Endothelial cell of umbilical vein (primary cell): ENCODE measurements at regions not wholly inside any gene's neighbourhood (a gene's known extent, or its start where the extent isn't known, plus 50 kb on each side); places are given as distances from the start of the nearest gene placed in this dataset.

ENCODE experiments used
- BruUV-seq: library from RNA; stranded (reverse); fragments of 400-500 nt; replicated peaks from 2 replicates; lab custom pipeline; 2021; lab: Mats Ljungman, UMichigan
- CTCF ChIA-PET: fragments of 300-600, 350-600 bp; sonication (Branson Sonifier 250); formaldehyde crosslinking; loops from one replicate; lab custom pipeline; 2021; ENCODE audit warnings: antibody characterized with exemption, inconsistent platforms; lab: Charles Lee
- POLR2A ChIA-PET: fragments of 300-600, 350-600 bp; sonication (Branson Sonifier 250); formaldehyde crosslinking; loops from one replicate; lab custom pipeline; 2021; ENCODE audit warnings: antibody characterized with exemption, inconsistent platforms; lab: Charles Lee
- DNase-seq: peaks from one replicate; pipeline ENCODE4 v3.0.0-alpha.2; 2011; ENCODE audit warnings: low read depth, low spot score
- FAIRE-seq: peaks from 2 replicates; lab custom pipeline; 2011; peaks lifted over from hg19 to GRCh38; lab: Jason Lieb, UNC
- H2AFZ ChIP-seq: 2 replicates; pipeline ENCODE4 v1.6.0; 2012; ENCODE audit warnings: low read depth, low read length, control low read depth, inconsistent platforms
- H3K27ac ChIP-seq: 2 replicates; pipeline ENCODE4 v1.5.1; 2011; ENCODE audit warnings: low read depth, mild to moderate bottlenecking, control low read depth, low read length, moderate library complexity; ENCODE audit not compliant: insufficient read depth
- H3K27me3 ChIP-seq, 2 experiments: 2 replicates each; pipeline versions ENCODE4 v1.6.0 to v1.6.1; 2011; ENCODE audit warnings: low read length in 2 of 2, mixed read lengths in 1 of 2; ENCODE audit not compliant: control insufficient read depth in 2 of 2, insufficient read depth in 2 of 2
- H3K36me3 ChIP-seq, 2 experiments: 2 replicates in 1 of 2; 3 replicates in 1 of 2; pipeline ENCODE4 v1.5.1; 2011; ENCODE audit warnings: low read length in 2 of 2, mild to moderate bottlenecking in 1 of 2, moderate library complexity in 1 of 2; ENCODE audit not compliant: control insufficient read depth in 2 of 2, insufficient read depth in 2 of 2; ENCODE audit errors: extremely low read depth in 1 of 2
- H3K4me1 ChIP-seq: 3 replicates; pipeline ENCODE4 v1.5.1; 2011; ENCODE audit warnings: mild to moderate bottlenecking, low read length; ENCODE audit not compliant: control insufficient read depth, insufficient read depth; ENCODE audit errors: extremely low read depth
- H3K4me2 ChIP-seq: 2 replicates; pipeline ENCODE4 v1.6.1; 2011; ENCODE audit warnings: low read length, control low read depth, mixed read lengths; ENCODE audit not compliant: insufficient read depth
- H3K4me3 ChIP-seq, 3 experiments: fragments of 200-600 bp in 1 of 3; sonication (generic), shearing (Covaris generic) in 1 of 3; replicated peaks in 1 of 3; 2 replicates each; pipeline ENCODE4 v1.5.1; 2011 to 2016; ENCODE audit warnings: control low read depth in 3 of 3, low read length in 3 of 3, mild to moderate bottlenecking in 2 of 3, inconsistent platforms in 1 of 3, low read depth in 1 of 3, moderate library complexity in 1 of 3; ENCODE audit not compliant: insufficient read depth in 1 of 3
- H3K79me2 ChIP-seq: 2 replicates; pipeline ENCODE4 v1.6.0; 2012; ENCODE audit warnings: low read length, inconsistent platforms; ENCODE audit not compliant: control insufficient read depth, insufficient read depth
- H3K9ac ChIP-seq: replicated peaks from 2 replicates; pipeline ENCODE3; 2011; ENCODE audit warnings: low read length, control low read depth; ENCODE audit not compliant: insufficient read depth; ENCODE audit errors: extremely low read depth
- H3K9me1 ChIP-seq: replicated peaks from 3 replicates; pipeline ENCODE4 v1.6.0; 2011; ENCODE audit warnings: mild to moderate bottlenecking, low read length; ENCODE audit not compliant: control insufficient read depth, insufficient read depth; ENCODE audit errors: extremely low read depth
- H3K9me3 ChIP-seq: replicated peaks from 2 replicates; pipeline ENCODE4 v1.5.1; 2012; ENCODE audit warnings: low read length, inconsistent platforms; ENCODE audit not compliant: control insufficient read depth, insufficient read depth
- H4K20me1 ChIP-seq: replicated peaks from 2 replicates; pipeline ENCODE3; 2011; ENCODE audit warnings: mild to moderate bottlenecking, low read length; ENCODE audit not compliant: control insufficient read depth, insufficient read depth; ENCODE audit errors: extremely low read depth
- EZH2 ChIP-seq: IDR thresholded peaks from 2 replicates; pipeline ENCODE4 v1.6.1; 2012; ENCODE audit warnings: borderline replicate concordance, low read depth, mild to moderate bottlenecking, moderate library complexity, low read length, inconsistent platforms; ENCODE audit not compliant: severe bottlenecking
- FOS ChIP-seq: IDR thresholded peaks from 2 replicates; pipeline ENCODE4 v1.6.1; 2011; ENCODE audit warnings: mild to moderate bottlenecking, low read length, moderate library complexity, borderline replicate concordance; ENCODE audit not compliant: insufficient read depth
- GATA2 ChIP-seq: IDR thresholded peaks from 2 replicates; pipeline ENCODE4 v1.7.0; 2011; ENCODE audit warnings: low read depth, mild to moderate bottlenecking, moderate library complexity, mixed read lengths, low read length; ENCODE audit not compliant: insufficient read length, insufficient read depth
- JUN ChIP-seq: IDR thresholded peaks from 2 replicates; pipeline ENCODE4 v1.6.1; 2011; ENCODE audit warnings: borderline replicate concordance, low read depth; ENCODE audit not compliant: insufficient read length, insufficient read depth
- MYC ChIP-seq: IDR thresholded peaks from one replicate; pipeline ENCODE4 v1.6.1; 2011; ENCODE audit warnings: mild to moderate bottlenecking, low read depth, low read length
- POLR2A ChIP-seq: IDR thresholded peaks from 2 replicates; pipeline ENCODE4 v1.6.1; 2012; ENCODE audit warnings: low read depth, mild to moderate bottlenecking, control low read depth, low read length
- dilution Hi-C: fragments of 300-500 bp; cut with MboI; formaldehyde crosslinking; loops from one replicate; pipeline ENCODE4 v1.15.0; 2019; ENCODE audit warnings: low sequenced_read_pairs; ENCODE audit not compliant: extremely low pct_ligation_motif_present
- intact Hi-C: fragments of 100-400 bp; cut with micrococcal nuclease; formaldehyde crosslinking; loops from one replicate; pipeline ENCODE4 v1.10.0; 2022
- TF ChIP-seq, protein P1 (sequence below), 2 donors: IDR thresholded peaks; 1 replicate in 1 of 2; 2 replicates in 1 of 2; pipeline ENCODE4 v1.5.1; 2011; ENCODE audit warnings: low read length in 2 of 2, mild to moderate bottlenecking in 2 of 2, moderate library complexity in 2 of 2, control low read depth in 1 of 2, inconsistent platforms in 1 of 2, low read depth in 1 of 2; ENCODE audit not compliant: insufficient read depth in 1 of 2; ENCODE audit errors: extremely low read depth in 1 of 2
- TF ChIP-seq, protein P2 (sequence below): IDR thresholded peaks from 2 replicates; pipeline ENCODE4 v1.6.1; 2011; ENCODE audit not compliant: insufficient read depth, insufficient read length

DNA sequence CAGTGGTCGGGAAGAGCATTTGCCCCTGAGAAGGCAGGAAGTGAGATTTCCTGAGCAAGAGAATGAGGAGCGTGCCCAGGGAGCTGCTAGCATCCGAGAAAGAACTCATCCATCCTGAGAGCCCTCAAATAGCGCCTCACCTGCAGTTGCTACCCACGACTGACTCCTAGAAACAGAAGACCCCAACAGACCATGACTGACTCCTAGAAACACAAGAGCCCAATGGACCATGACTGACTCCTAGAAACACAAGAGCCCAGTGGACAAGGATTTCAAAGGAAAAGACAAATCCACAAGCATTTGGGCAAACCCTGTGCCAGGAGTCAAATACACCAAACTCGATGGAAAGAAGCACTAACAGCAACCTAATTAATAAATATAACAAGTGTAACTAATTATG, 575.2 kb upstream of the FRG1 start:
- Histone ChIP-seq H3K4me2 (no peak overlapping the region), H3K27ac (no peak overlapping the region), H3K79me2 (no peaks in the 10 kb centered on the region), H3K36me3 (no peaks in the 10 kb centered on the region), H3K27me3 (no peaks in the 10 kb centered on the region), H3K9me3 (peaks cover 4% of the 10 kb centered on the region), H3K9ac (no peak overlapping the region), H3K4me3 (no peak overlapping the region), H2AFZ (no peak overlapping the region), H4K20me1 (no peaks in the 10 kb centered on the region), H3K4me1 (no peaks in the 10 kb centered on the region), H3K9me1 (no peaks in the 10 kb centered on the region)
- dilution Hi-C loops (no loop called here), intact Hi-C loops (no loop called here)
- no TSS peak for BruUV-seq
- CTCF ChIA-PET: no interaction called here
- POLR2A ChIA-PET: no interaction called here
- no peak for TF ChIP-seq MYC
- TF ChIP-seq GATA2: no peak
- no peak for TF ChIP-seq POLR2A
- no peak for TF ChIP-seq JUN
- TF ChIP-seq, protein P1, sequence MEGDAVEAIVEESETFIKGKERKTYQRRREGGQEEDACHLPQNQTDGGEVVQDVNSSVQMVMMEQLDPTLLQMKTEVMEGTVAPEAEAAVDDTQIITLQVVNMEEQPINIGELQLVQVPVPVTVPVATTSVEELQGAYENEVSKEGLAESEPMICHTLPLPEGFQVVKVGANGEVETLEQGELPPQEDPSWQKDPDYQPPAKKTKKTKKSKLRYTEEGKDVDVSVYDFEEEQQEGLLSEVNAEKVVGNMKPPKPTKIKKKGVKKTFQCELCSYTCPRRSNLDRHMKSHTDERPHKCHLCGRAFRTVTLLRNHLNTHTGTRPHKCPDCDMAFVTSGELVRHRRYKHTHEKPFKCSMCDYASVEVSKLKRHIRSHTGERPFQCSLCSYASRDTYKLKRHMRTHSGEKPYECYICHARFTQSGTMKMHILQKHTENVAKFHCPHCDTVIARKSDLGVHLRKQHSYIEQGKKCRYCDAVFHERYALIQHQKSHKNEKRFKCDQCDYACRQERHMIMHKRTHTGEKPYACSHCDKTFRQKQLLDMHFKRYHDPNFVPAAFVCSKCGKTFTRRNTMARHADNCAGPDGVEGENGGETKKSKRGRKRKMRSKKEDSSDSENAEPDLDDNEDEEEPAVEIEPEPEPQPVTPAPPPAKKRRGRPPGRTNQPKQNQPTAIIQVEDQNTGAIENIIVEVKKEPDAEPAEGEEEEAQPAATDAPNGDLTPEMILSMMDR (IDR thresholded peaks at IDR 0.05; ENCODE audit: extremely low read depth in 1 of 2, insufficient read depth in 1 of 2, low read depth in 1 of 2, low read length in 2 of 2): no peak
- DNase-seq: no peak
- no peak for FAIRE-seq

DNA sequence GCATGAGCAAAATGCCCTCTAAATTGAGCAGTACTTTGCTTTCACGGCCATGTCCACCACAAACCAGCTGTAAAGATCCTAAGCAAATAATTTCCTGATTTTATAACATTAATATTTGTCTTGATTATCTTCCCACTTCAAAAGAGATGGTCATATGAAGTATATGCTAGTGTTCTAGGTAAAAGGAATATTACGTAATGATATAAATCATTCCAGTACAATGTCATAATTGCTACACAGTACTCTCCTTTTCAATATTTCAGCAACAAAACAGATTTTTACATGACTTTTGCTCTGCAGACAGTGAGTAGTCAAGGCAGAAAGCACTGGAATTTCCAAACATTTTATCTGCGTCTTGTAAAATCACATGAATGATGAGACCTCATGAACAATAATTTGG, 572.8 kb upstream of the FRG1 start:
- TF ChIP-seq, protein P1 (IDR thresholded peaks at IDR 0.05; ENCODE audit: extremely low read depth in 1 of 2, insufficient read depth in 1 of 2, low read depth in 1 of 2, low read length in 2 of 2): no peak
- TF ChIP-seq EZH2 (no peak), GATA2 (no peak), FOS (no peak), POLR2A (no peak)
- TF ChIP-seq, protein P2, sequence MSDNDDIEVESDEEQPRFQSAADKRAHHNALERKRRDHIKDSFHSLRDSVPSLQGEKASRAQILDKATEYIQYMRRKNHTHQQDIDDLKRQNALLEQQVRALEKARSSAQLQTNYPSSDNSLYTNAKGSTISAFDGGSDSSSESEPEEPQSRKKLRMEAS: no peak
- dilution Hi-C loops: no loop called here
- H3K36me3 ChIP-seq: no peaks in the 10 kb centered on the region
- peaks cover 4% of the 10 kb centered on the region for H3K9me3 ChIP-seq
- H3K4me1 ChIP-seq: no peaks in the 10 kb centered on the region
- no peaks in the 10 kb centered on the region for H3K9me1 ChIP-seq
- no peak overlapping the region for H3K9ac ChIP-seq
- no peaks in the 10 kb centered on the region for H3K27me3 ChIP-seq
- DNase-seq (no peak), FAIRE-seq (no peak)
- H3K79me2 ChIP-seq: no peaks in the 10 kb centered on the region
- H3K4me3 ChIP-seq: no peak overlapping the region
- intact Hi-C loops: no loop called here
- CTCF ChIA-PET: no interaction called here
- POLR2A ChIA-PET: no interaction called here
- H3K4me2 ChIP-seq: no peak overlapping the region
- H3K27ac ChIP-seq: no peak overlapping the region
- BruUV-seq: no TSS peak
- H4K20me1 ChIP-seq: no peaks in the 10 kb centered on the region
- H2AFZ ChIP-seq: no peak overlapping the region
